DOHH2 (cell line): ENCODE measurements at regions not wholly inside any gene's neighbourhood (a gene's known extent, or its start where the extent isn't known, plus 50 kb on each side); places are given as distances from the start of the nearest gene placed in this dataset.
"Not testable (repeated sequence)": the region's sequence is repeated elsewhere in the genome, so short reads cannot be mapped to it uniquely, and the experiment has no call there.

Source experiments
- CTCF ChIP-seq: fragments of 200-600 bp; sonication (generic); IDR thresholded peaks from one replicate; pipeline ENCODE4 v1.5.1; 2014; ENCODE audit warnings: antibody characterized with exemption, mild to moderate bottlenecking, low read depth, low read length; ENCODE audit not compliant: poor library complexity, severe bottlenecking
- EZH2phosphoT487 ChIP-seq: fragments of 200-600 bp; sonication (generic); IDR thresholded peaks from 2 replicates; pipeline ENCODE4 v1.6.1; 2017; ENCODE audit warnings: borderline replicate concordance, mild to moderate bottlenecking, antibody characterized with exemption, low read length, moderate library complexity, mixed read lengths

GRCh38 chrX:67213686-67214085, 330.1 kb upstream of the AR start:
- TF ChIP-seq CTCF, EZH2phosphoT487: not testable (repeated sequence)
